Right atrium auricular region (tissue), 2 donors: ENCODE measurements at regions not wholly inside any gene's neighbourhood (a gene's known extent, or its start where the extent isn't known, plus 50 kb on each side); places are given as distances from the start of the nearest gene placed in this dataset.

ENCODE experiments used
- DNase-seq: peaks from one replicate; pipeline ENCODE4 v3.0.0-alpha.2; 2019; ENCODE audit warnings: low spot score
- H3K27ac ChIP-seq, 2 donors: fragments of 200-600 bp; sonication (generic); 1 replicate in 1 of 2; 2 replicates in 1 of 2; pipeline ENCODE4 v1.5.1; 2016 to 2019
- H3K27me3 ChIP-seq, 2 donors: fragments of 200-600 bp; sonication (generic); one replicate each; pipeline versions ENCODE4 v1.5.1 to v1.6.0; 2017 to 2019
- H3K36me3 ChIP-seq: fragments of 200-600 bp; sonication (generic); one replicate; pipeline ENCODE4 v1.5.1; 2016
- H3K4me1 ChIP-seq, 2 donors: fragments of 200-600 bp; sonication (generic); one replicate each; pipeline versions ENCODE4 v1.5.1 to v1.6.0; 2017 to 2019
- H3K4me3 ChIP-seq, 2 donors: fragments of 200-600 bp; sonication (generic); 1 replicate in 1 of 2; 2 replicates in 1 of 2; pipeline ENCODE4 v1.5.1; 2017 to 2019; ENCODE audit warnings: mild to moderate bottlenecking in 1 of 2, moderate library complexity in 1 of 2
- H3K9me3 ChIP-seq, 2 donors: fragments of 200-600 bp; sonication (generic); one replicate each; pipeline ENCODE4 v1.5.1; 2019
- CTCF ChIP-seq, 2 donors: fragments of 200-600 bp; sonication (generic); IDR thresholded peaks; one replicate each; pipeline ENCODE4 v1.5.1; 2019; ENCODE audit warnings: antibody characterized with exemption in 2 of 2

- DNase-seq: no peak
- Histone ChIP-seq H3K27ac (no peak overlapping the region), H3K4me3 (no peak overlapping the region), H3K4me1 (no peaks in the 10 kb centered on the region), H3K9me3 (no peaks in the 10 kb centered on the region), H3K27me3 (no peaks in the 10 kb centered on the region), H3K36me3 (no peaks in the 10 kb centered on the region)
- no peak for TF ChIP-seq CTCF (IDR thresholded peaks at IDR 0.05)
Measured at GRCh38 chr17:59451706-59452105, 113.7 kb upstream of the DHX40 start.

DNA sequence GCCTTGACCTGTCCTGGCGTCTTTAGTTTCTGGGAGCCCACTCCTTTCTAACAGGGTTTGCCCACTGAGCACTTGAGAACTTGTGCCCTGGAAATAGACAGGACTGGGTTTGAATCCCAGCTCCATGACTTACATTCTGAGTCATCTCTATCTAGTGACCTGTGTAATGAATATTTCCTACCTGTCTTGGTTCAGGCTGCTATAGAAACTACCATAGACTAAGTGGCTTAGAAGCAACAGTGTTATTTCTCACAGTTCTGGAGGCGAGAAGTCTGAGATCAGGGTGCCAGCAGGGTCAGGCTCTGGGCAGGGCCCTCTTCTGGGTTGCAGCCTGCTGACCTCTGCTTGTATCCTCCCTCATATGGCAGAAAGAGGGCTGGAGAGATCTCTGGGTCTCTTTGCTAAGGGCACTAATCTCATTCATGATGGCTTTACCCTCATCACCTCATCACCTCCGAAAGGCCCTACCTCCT, 110.7 kb upstream of the DHX40 start:
- no peaks in the 10 kb centered on the region for H3K36me3 ChIP-seq
- DNase-seq: no peak
- H3K4me1 ChIP-seq: no peaks in the 10 kb centered on the region
- TF ChIP-seq CTCF (IDR thresholded peaks at IDR 0.05): no peak
- no peak overlapping the region for H3K27ac ChIP-seq
- H3K27me3 ChIP-seq: no peaks in the 10 kb centered on the region
- H3K9me3 ChIP-seq: no peaks in the 10 kb centered on the region
- no peak overlapping the region for H3K4me3 ChIP-seq

DNA sequence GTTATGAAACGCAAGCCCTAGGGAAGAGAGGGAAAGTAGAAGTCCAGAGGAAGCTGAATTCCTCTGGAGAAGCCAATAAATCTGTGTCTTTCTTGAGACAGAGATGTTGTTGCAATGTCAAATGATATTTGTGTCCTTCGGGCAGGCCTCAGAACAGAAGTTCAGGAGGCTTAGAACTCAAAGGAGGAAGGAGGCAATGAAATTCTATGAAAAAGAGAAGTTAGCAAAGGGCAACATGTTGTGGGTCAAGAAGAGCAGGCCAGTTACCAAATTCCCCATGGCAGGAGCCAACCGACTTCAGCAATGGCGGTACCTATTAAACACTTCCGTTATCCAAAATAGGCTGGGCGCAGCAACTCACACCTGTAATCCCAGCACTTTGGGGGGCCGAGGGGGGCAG, 109.0 kb upstream of the DHX40 start:
- no peaks in the 10 kb centered on the region for H3K36me3 ChIP-seq
- no peaks in the 10 kb centered on the region for H3K27me3 ChIP-seq
- H3K27ac ChIP-seq: no peak overlapping the region
- no peaks in the 10 kb centered on the region for H3K9me3 ChIP-seq
- no peak for TF ChIP-seq CTCF (IDR thresholded peaks at IDR 0.05)
- no peak overlapping the region for H3K4me3 ChIP-seq
- H3K4me1 ChIP-seq: no peaks in the 10 kb centered on the region
- DNase-seq: no peak

- Histone ChIP-seq H3K9me3 (no peaks in the 10 kb centered on the region), H3K27me3 (no peaks in the 10 kb centered on the region), H3K27ac (no peak overlapping the region), H3K4me1 (no peaks in the 10 kb centered on the region), H3K36me3 (no peaks in the 10 kb centered on the region), H3K4me3 (no peak overlapping the region)
- no peak for DNase-seq
- TF ChIP-seq CTCF (IDR thresholded peaks at IDR 0.05): no peak
Measured at GRCh38 chr17:59456923-59457615, 108.3 kb upstream of the DHX40 start.

- TF ChIP-seq CTCF (IDR thresholded peaks at IDR 0.05): no peak
- no peak overlapping the region for H3K27ac ChIP-seq
- DNase-seq: no peak
- H3K4me3 ChIP-seq: no peak overlapping the region
- no peaks in the 10 kb centered on the region for H3K36me3 ChIP-seq
- H3K9me3 ChIP-seq: no peaks in the 10 kb centered on the region
- H3K27me3 ChIP-seq: no peaks in the 10 kb centered on the region
- H3K4me1 ChIP-seq: no peaks in the 10 kb centered on the region
Measured at GRCh38 chr17:59462385-59462784, 103.0 kb upstream of the DHX40 start.

DNA sequence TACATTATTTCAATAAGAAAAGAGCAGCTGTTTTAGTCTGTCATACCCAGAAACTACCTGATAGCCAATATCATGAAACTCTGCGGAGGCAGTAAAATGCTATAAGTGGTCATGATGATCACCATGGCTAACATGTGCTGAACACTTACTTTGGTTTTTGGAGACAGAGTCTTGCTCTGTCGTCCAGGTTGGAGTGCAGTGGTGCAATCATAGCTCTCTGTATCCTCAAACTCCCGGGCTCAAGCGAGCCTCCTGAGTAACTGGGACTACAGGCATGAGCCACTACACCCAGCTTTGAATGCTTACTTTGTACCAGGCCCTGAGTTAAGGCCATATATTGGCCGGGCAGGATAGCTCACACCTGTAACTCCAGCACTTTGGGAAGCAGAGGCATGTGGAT, 101.2 kb upstream of the DHX40 start:
- Histone ChIP-seq H3K9me3 (no peaks in the 10 kb centered on the region), H3K36me3 (no peaks in the 10 kb centered on the region), H3K27ac (no peak overlapping the region), H3K4me1 (no peaks in the 10 kb centered on the region), H3K27me3 (no peaks in the 10 kb centered on the region), H3K4me3 (no peak overlapping the region)
- no peak for TF ChIP-seq CTCF (IDR thresholded peaks at IDR 0.05)
- no peak for DNase-seq
